T-helper 2 cell treated with Interferon-gamma antibody and Interleukin-4, amounts not matched to agents 100 ng/mL and 5 ng/mL, for 36 hours (primary cell): ENCODE measurements at regions not wholly inside any gene's neighbourhood (a gene's known extent, or its start where the extent isn't known, plus 50 kb on each side); places are given as distances from the start of the nearest gene placed in this dataset.

Experiments
- intact Hi-C: fragments of 100-400 bp; cut with micrococcal nuclease; formaldehyde crosslinking; loops from one replicate; pipeline ENCODE4 v1.15.1; 2023

GRCh38 chr12:24302708-24303107 lies 353.2 kb upstream of the SOX5 start:
- intact Hi-C loops, result no loop called here

GRCh38 chr12:24297516-24297915 lies 348.0 kb upstream of the SOX5 start:
- intact Hi-C loops, result no loop called here

GRCh38 chr12:24293549-24293948 lies 344.1 kb upstream of the SOX5 start:
- intact Hi-C loops, result no loop called here

- intact Hi-C loops, result no loop called here
Measured at GRCh38 chr12:24287963-24288362, 338.5 kb upstream of the SOX5 start.

GRCh38 chr12:24285448-24285847 lies 336.0 kb upstream of the SOX5 start:
- intact Hi-C loops, result no loop called here

GRCh38 chr12:24281341-24281740 lies 331.9 kb upstream of the SOX5 start:
- intact Hi-C loops, result no loop called here

GRCh38 chr12:24280056-24280842 lies 330.8 kb upstream of the SOX5 start:
- intact Hi-C loops, result no loop called here

- intact Hi-C loops, result no loop called here
Measured at GRCh38 chr12:24278832-24279231, 329.4 kb upstream of the SOX5 start.

GRCh38 chr12:24270965-24271364 lies 321.5 kb upstream of the SOX5 start:
- intact Hi-C loops, result no loop called here

GRCh38 chr12:24270464-24270863 lies 321.0 kb upstream of the SOX5 start:
- intact Hi-C loops, result no loop called here

GRCh38 chr12:24268663-24269186 lies 319.3 kb upstream of the SOX5 start:
- intact Hi-C loops, result no loop called here

- intact Hi-C loops, result no loop called here
Measured at GRCh38 chr12:24266982-24267381, 317.5 kb upstream of the SOX5 start.

GRCh38 chr12:24256684-24257083 lies 307.2 kb upstream of the SOX5 start:
- intact Hi-C loops, result no loop called here

GRCh38 chr12:24255920-24256665 lies 306.6 kb upstream of the SOX5 start:
- intact Hi-C loops, result no loop called here

GRCh38 chr12:24252602-24253001 lies 303.1 kb upstream of the SOX5 start:
- intact Hi-C loops, result no loop called here

GRCh38 chr12:24246934-24247333 lies 297.5 kb upstream of the SOX5 start:
- intact Hi-C loops, result no loop called here

GRCh38 chr12:24246376-24246775 lies 296.9 kb upstream of the SOX5 start:
- intact Hi-C loops, result no loop called here

GRCh38 chr12:24244801-24245200 lies 295.3 kb upstream of the SOX5 start:
- intact Hi-C loops, result no loop called here

GRCh38 chr12:24244231-24244630 lies 294.8 kb upstream of the SOX5 start:
- intact Hi-C loops, result no loop called here

GRCh38 chr12:24240707-24241106 lies 291.2 kb upstream of the SOX5 start:
- intact Hi-C loops, result no loop called here

- intact Hi-C loops, result no loop called here
Measured at GRCh38 chr12:24233519-24234246, 284.2 kb upstream of the SOX5 start.

- intact Hi-C loops, result no loop called here
Measured at GRCh38 chr12:24232531-24232930, 283.1 kb upstream of the SOX5 start.
